H9 (cell line): ENCODE measurements at regions not wholly inside any gene's neighbourhood (a gene's known extent, or its start where the extent isn't known, plus 50 kb on each side); places are given as distances from the start of the nearest gene placed in this dataset.

Experiments
- DNase-seq: peaks from one replicate; pipeline ENCODE4 v3.0.0-alpha.2; 2017
- H2AFZ ChIP-seq: one replicate; pipeline ENCODE4 v1.6.1; 2013; ENCODE audit warnings: mild to moderate bottlenecking, low read length, control low read depth, moderate library complexity
- H2AK5ac ChIP-seq: 2 replicates; pipeline ENCODE4 v1.6.1; 2013; ENCODE audit warnings: low read length, control low read depth, mixed read lengths; ENCODE audit not compliant: insufficient read length
- H2BK120ac ChIP-seq: one replicate; pipeline ENCODE4 v1.6.1; 2013; ENCODE audit warnings: low read depth, mild to moderate bottlenecking, low read length, control low read depth, inconsistent platforms; ENCODE audit not compliant: poor library complexity, severe bottlenecking
- H2BK12ac ChIP-seq: 2 replicates; pipeline ENCODE4 v1.6.1; 2013; ENCODE audit warnings: low read length, control low read depth, mixed read lengths, low read depth; ENCODE audit not compliant: insufficient read length
- H2BK15ac ChIP-seq: 2 replicates; pipeline ENCODE4 v1.6.1; 2013; ENCODE audit warnings: low read depth, low read length, control low read depth
- H2BK20ac ChIP-seq: one replicate; pipeline ENCODE4 v1.6.1; 2013; ENCODE audit warnings: low read depth, mild to moderate bottlenecking, low read length, control low read depth, inconsistent platforms; ENCODE audit not compliant: poor library complexity, severe bottlenecking
- H2BK5ac ChIP-seq: 2 replicates; pipeline ENCODE4 v1.6.1; 2013; ENCODE audit warnings: low read length, control low read depth, mixed read lengths; ENCODE audit not compliant: insufficient read length
- H3K14ac ChIP-seq: 2 replicates; pipeline ENCODE4 v1.6.1; 2013; ENCODE audit warnings: low read length, control low read depth; ENCODE audit not compliant: insufficient read depth
- H3K18ac ChIP-seq: 2 replicates; pipeline ENCODE4 v1.6.1; 2013; ENCODE audit warnings: low read depth, mild to moderate bottlenecking, mixed read lengths, low read length, control low read depth; ENCODE audit not compliant: insufficient read length
- H3K23ac ChIP-seq: 2 replicates; pipeline ENCODE4 v1.6.1; 2013; ENCODE audit warnings: low read length, control low read depth, mixed read lengths, low read depth; ENCODE audit not compliant: insufficient read length
- H3K23me2 ChIP-seq: 2 replicates; pipeline ENCODE4 v1.6.1; 2013; ENCODE audit warnings: low read depth, mild to moderate bottlenecking, mixed read lengths, low read length, control low read depth; ENCODE audit not compliant: insufficient read length, poor library complexity, severe bottlenecking
- H3K27ac ChIP-seq: 2 replicates; pipeline ENCODE4 v1.5.1; 2013; ENCODE audit warnings: low read length, control low read depth, mixed read lengths, low read depth; ENCODE audit not compliant: insufficient read length
- H3K27me3 ChIP-seq: 2 replicates; pipeline ENCODE4 v1.6.1; 2013; ENCODE audit warnings: low read length, control low read depth, inconsistent platforms; ENCODE audit not compliant: insufficient read depth
- H3K4ac ChIP-seq: 2 replicates; pipeline ENCODE4 v1.6.1; 2013; ENCODE audit warnings: low read depth, mild to moderate bottlenecking, control low read depth, inconsistent platforms, low read length, moderate library complexity
- H3K4me1 ChIP-seq: 2 replicates; pipeline ENCODE4 v1.6.1; 2013; ENCODE audit warnings: low read length, control low read depth, inconsistent platforms; ENCODE audit not compliant: insufficient read depth
- H3K4me2 ChIP-seq: 2 replicates; pipeline ENCODE4 v1.6.1; 2013; ENCODE audit warnings: low read length, control low read depth, mixed read lengths; ENCODE audit not compliant: insufficient read length, insufficient read depth
- H3K56ac ChIP-seq: 2 replicates; pipeline ENCODE4 v1.6.1; 2013; ENCODE audit warnings: low read depth, mild to moderate bottlenecking, mixed read lengths, low read length, control low read depth; ENCODE audit not compliant: insufficient read length
- H3K79me1 ChIP-seq: 2 replicates; pipeline ENCODE4 v1.6.1; 2013; ENCODE audit warnings: low read depth, mild to moderate bottlenecking, moderate library complexity, low read length, control low read depth, inconsistent platforms; ENCODE audit not compliant: insufficient read depth, poor library complexity, severe bottlenecking
- H3K79me2 ChIP-seq: 2 replicates; pipeline ENCODE4 v1.6.1; 2013; ENCODE audit warnings: low read length, control low read depth, inconsistent platforms; ENCODE audit not compliant: insufficient read depth
- H3K9ac ChIP-seq: 2 replicates; pipeline ENCODE4 v1.6.1; 2013; ENCODE audit warnings: low read length, control low read depth, mixed read lengths; ENCODE audit not compliant: insufficient read length; ENCODE audit errors: extremely low read depth
- H3K9me3 ChIP-seq: one replicate; pipeline ENCODE4 v1.6.1; 2013; ENCODE audit warnings: low read depth, low read length, inconsistent platforms; ENCODE audit not compliant: control insufficient read depth
- H3T11ph ChIP-seq: one replicate; pipeline ENCODE4 v1.6.1; 2013; ENCODE audit warnings: mild to moderate bottlenecking, low read length, control low read depth, inconsistent platforms
- H4K20me1 ChIP-seq: one replicate; pipeline ENCODE4 v1.6.1; 2013; ENCODE audit not compliant: control insufficient read depth, insufficient read length, insufficient read depth
- H4K5ac ChIP-seq: 2 replicates; pipeline ENCODE4 v1.6.1; 2013; ENCODE audit warnings: low read depth, mild to moderate bottlenecking, mixed read lengths, low read length, control low read depth; ENCODE audit not compliant: insufficient read length
- H4K8ac ChIP-seq: replicated peaks from 2 replicates; pipeline ENCODE4 v1.6.1; 2013; ENCODE audit warnings: low read length, control low read depth, mixed read lengths, low read depth; ENCODE audit not compliant: insufficient read length
- H4K91ac ChIP-seq: 2 replicates; pipeline ENCODE4 v1.6.1; 2013; ENCODE audit warnings: low read depth, mild to moderate bottlenecking, moderate library complexity, mixed read lengths, low read length, control low read depth; ENCODE audit not compliant: insufficient read length
- H3K27ac Mint-ChIP-seq, 3 experiments: 2 replicates in 2 of 3; 3 replicates in 1 of 3; pipeline ENCODE4 v1.8.0; 2020 to 2021; ENCODE audit warnings: mixed read lengths in 3 of 3, mild to moderate bottlenecking in 1 of 3, moderate library complexity in 1 of 3
- H3K27me3 Mint-ChIP-seq: 2 replicates; pipeline ENCODE4 v1.8.0; 2021; ENCODE audit warnings: low read depth, mild to moderate bottlenecking, moderate library complexity, mixed read lengths
- H3K36me3 Mint-ChIP-seq, 3 experiments: 2 replicates in 2 of 3; 3 replicates in 1 of 3; pipeline ENCODE4 v1.8.0; 2020 to 2021; ENCODE audit warnings: low read depth in 3 of 3, mixed read lengths in 3 of 3; ENCODE audit not compliant: insufficient read depth in 1 of 3
- H3K4me1 Mint-ChIP-seq, 2 experiments: 2 replicates each; pipeline ENCODE4 v1.8.0; 2020; ENCODE audit warnings: mixed read lengths in 2 of 2
- H3K4me3 Mint-ChIP-seq, 2 experiments: 2 replicates in 1 of 2; 3 replicates in 1 of 2; pipeline ENCODE4 v1.8.0; 2020 to 2021; ENCODE audit warnings: mild to moderate bottlenecking in 2 of 2, mixed read lengths in 2 of 2, moderate library complexity in 1 of 2
- H3K9me3 Mint-ChIP-seq, 2 experiments: 2 replicates in 1 of 2; 3 replicates in 1 of 2; pipeline ENCODE4 v1.8.0; 2020; ENCODE audit warnings: mild to moderate bottlenecking in 2 of 2, mixed read lengths in 2 of 2, moderate library complexity in 1 of 2
- CTCF ChIP-seq: fragments of 200-600 bp; sonication (generic); conservative IDR thresholded peaks from 3 replicates; pipeline ENCODE4 v1.8.0; 2021; ENCODE audit warnings: antibody characterized with exemption, mild to moderate bottlenecking
- WGBS: extraction: QIAGEN DNeasy Blood & Tissue Kit; methylation state at CpG from one replicate; pipeline ENCODE4 v1.1.7; 2013; ENCODE audit warnings: missing lambda C conversion rate, low lambda C conversion rate, mixed read lengths; ENCODE audit not compliant: insufficient read length; ENCODE audit errors: extremely low coverage; 5-methylcytosine and 5-hydroxymethylcytosine counted together

- Histone ChIP-seq H2BK120ac (no peak overlapping the region), H2AFZ (no peak overlapping the region), H3K23me2 (no peaks in the 10 kb centered on the region), H4K20me1 (no peaks in the 10 kb centered on the region), H3K18ac (no peak overlapping the region), H2BK20ac (no peak overlapping the region), H3K9me3 (no peaks in the 10 kb centered on the region), H2AK5ac (no peak overlapping the region), H3K4ac (no peak overlapping the region), H3K27me3 (no peaks in the 10 kb centered on the region), H3K23ac (no peak overlapping the region), H3K79me1 (no peaks in the 10 kb centered on the region), H3K9ac (no peak overlapping the region), H3T11ph (no peak overlapping the region), H3K4me2 (no peak overlapping the region), H4K8ac (no peak overlapping the region), H2BK5ac (no peak overlapping the region), H4K5ac (no peak overlapping the region), H3K14ac (no peak overlapping the region), H3K27ac (no peak overlapping the region), H4K91ac (no peak overlapping the region), H3K4me1 (no peaks in the 10 kb centered on the region), H2BK12ac (no peak overlapping the region), H3K56ac (no peak overlapping the region), H3K79me2 (no peaks in the 10 kb centered on the region), H2BK15ac (no peak overlapping the region)
- Mint-ChIP-seq H3K27ac (no peak overlapping the region), H3K4me3 (no peak overlapping the region), H3K36me3 (peaks cover 0 to 7% (median 3%) of the 10 kb centered on the region in 3 experiments; a peak in 3 of 7 replicates), H3K27me3 (no peaks in the 10 kb centered on the region), H3K4me1 (peaks cover 14 to 16% of the 10 kb centered on the region in 2 experiments), H3K9me3 (peaks cover 7 to 8% of the 10 kb centered on the region in 2 experiments)
- no peak for DNase-seq
- no peak for TF ChIP-seq CTCF
- no CpG with 5 or more reads among the region's 1 CpG for WGBS
Measured at GRCh38 chr12:68435299-68435637, 103.1 kb upstream of the MDM1 start.
